Lower leg skin (tissue), 3 donors: ENCODE measurements at regions not wholly inside any gene's neighbourhood (a gene's known extent, or its start where the extent isn't known, plus 50 kb on each side); places are given as distances from the start of the nearest gene placed in this dataset.

ENCODE experiments used
- POLR2A ChIP-seq, 2 donors: fragments of 450-650 bp; IDR thresholded peaks; one replicate each; pipeline ENCODE4 v1.6.1; 2016 to 2017; ENCODE audit warnings: antibody characterized with exemption in 2 of 2, mild to moderate bottlenecking in 1 of 2, moderate library complexity in 1 of 2
- TF ChIP-seq, protein P1 (sequence below), 3 donors: fragments of 450-650 bp; IDR thresholded peaks; one replicate each; pipeline ENCODE4 v1.5.1; 2016; ENCODE audit warnings: antibody characterized with exemption in 3 of 3, mild to moderate bottlenecking in 3 of 3, moderate library complexity in 2 of 3

DNA sequence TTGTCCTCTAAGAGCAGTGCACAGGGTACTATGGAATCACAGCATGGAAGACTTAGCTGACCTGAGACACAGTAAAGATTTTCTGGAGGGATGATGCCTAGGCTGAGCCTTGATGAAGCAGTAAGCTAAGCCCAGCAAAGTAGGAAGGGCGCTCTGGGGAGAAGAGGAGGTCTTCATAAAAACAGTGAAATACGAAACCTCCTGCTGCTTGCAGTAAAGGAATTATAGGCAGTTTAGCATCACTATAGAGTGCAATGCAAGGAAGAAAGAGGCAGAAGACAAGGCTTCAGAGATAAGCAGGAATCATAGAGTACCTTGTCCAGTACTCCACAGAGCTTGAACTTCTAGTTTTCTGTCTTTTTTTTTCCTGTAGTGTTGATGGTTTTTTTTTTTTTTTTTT lies 555.7 kb upstream of the CADM1 start:
- no peak for TF ChIP-seq POLR2A (IDR thresholded peaks at IDR 0.05)
- TF ChIP-seq, protein P1, sequence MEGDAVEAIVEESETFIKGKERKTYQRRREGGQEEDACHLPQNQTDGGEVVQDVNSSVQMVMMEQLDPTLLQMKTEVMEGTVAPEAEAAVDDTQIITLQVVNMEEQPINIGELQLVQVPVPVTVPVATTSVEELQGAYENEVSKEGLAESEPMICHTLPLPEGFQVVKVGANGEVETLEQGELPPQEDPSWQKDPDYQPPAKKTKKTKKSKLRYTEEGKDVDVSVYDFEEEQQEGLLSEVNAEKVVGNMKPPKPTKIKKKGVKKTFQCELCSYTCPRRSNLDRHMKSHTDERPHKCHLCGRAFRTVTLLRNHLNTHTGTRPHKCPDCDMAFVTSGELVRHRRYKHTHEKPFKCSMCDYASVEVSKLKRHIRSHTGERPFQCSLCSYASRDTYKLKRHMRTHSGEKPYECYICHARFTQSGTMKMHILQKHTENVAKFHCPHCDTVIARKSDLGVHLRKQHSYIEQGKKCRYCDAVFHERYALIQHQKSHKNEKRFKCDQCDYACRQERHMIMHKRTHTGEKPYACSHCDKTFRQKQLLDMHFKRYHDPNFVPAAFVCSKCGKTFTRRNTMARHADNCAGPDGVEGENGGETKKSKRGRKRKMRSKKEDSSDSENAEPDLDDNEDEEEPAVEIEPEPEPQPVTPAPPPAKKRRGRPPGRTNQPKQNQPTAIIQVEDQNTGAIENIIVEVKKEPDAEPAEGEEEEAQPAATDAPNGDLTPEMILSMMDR (IDR thresholded peaks at IDR 0.05), result no peak
